ENCODE measurements at regions not wholly inside any gene's neighbourhood (a gene's known extent, or its start where the extent isn't known, plus 50 kb on each side); places are given as distances from the start of the nearest gene placed in this dataset.

DNA sequence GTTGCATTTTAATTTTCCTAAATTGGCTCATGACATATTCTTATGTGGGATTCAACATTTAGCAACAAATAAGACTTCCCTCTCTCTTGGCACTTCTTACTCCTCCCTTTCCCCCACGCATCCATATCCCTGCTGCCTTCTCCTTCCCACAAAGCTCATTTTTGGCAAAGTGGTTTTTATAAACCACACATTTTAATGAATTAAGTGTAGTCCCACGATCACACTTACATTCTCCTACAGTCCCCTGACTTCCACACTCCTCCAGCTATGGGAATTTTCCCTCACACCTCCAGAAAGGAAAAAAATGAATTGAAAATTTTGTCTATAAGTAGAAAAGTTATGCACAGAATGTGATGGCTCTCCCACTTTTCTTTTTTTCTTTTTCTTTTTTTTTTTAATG lies 345.0 kb downstream of the CD83 start:
- TF ChIP-seq, protein P1, sequence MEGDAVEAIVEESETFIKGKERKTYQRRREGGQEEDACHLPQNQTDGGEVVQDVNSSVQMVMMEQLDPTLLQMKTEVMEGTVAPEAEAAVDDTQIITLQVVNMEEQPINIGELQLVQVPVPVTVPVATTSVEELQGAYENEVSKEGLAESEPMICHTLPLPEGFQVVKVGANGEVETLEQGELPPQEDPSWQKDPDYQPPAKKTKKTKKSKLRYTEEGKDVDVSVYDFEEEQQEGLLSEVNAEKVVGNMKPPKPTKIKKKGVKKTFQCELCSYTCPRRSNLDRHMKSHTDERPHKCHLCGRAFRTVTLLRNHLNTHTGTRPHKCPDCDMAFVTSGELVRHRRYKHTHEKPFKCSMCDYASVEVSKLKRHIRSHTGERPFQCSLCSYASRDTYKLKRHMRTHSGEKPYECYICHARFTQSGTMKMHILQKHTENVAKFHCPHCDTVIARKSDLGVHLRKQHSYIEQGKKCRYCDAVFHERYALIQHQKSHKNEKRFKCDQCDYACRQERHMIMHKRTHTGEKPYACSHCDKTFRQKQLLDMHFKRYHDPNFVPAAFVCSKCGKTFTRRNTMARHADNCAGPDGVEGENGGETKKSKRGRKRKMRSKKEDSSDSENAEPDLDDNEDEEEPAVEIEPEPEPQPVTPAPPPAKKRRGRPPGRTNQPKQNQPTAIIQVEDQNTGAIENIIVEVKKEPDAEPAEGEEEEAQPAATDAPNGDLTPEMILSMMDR (IDR thresholded peaks at IDR 0.05): no peak
- Histone ChIP-seq H3K27ac (no peak overlapping the region), H3K4me3 (no peak overlapping the region)
- no peak for DNase-seq (ENCODE audit: low spot score)

DNA sequence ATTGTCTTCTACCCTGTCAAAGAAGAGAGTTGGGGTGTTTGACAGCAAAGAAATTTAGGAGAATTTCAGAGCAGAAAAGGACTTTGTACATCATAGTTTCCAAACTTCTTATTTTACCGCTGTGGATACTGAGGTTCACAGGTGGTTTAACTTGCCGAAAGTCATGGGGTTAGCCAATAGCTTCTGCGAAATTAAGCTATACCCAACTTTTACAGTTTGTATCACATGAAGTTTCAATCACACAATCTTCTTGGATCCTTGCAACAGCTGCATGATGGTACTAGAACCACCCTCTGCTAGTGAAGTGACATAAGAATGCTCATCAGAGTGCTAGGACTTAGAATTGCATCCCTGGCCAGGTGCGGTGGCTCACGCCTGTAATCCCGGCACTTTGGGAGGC lies 345.5 kb downstream of the CD83 start:
- Histone ChIP-seq H3K4me3 (no peak overlapping the region), H3K27ac (no peak overlapping the region)
- TF ChIP-seq, protein P1 (IDR thresholded peaks at IDR 0.05): no peak

DNA sequence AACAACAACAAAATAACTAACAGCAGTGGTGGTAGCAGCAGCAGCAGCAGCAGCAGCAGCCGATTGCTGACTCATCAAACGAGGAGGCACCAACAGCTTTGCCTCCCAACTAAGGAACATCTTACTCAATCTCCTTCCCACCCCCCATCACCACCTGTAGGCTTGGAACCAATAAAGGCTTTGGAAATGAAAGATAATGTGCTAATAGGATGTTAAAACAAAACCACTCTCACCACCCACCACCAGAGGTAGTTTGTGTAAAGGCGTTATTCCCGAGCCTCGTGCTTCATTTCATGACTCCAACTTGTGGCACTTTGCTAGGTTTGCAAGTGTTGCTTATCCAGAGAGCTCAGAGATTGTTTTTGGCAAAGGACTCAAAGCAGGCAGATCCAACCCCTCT lies 346.5 kb downstream of the CD83 start:
- Histone ChIP-seq H3K4me3 (no peak overlapping the region), H3K27ac (no peak overlapping the region)
- TF ChIP-seq, protein P1 (IDR thresholded peaks at IDR 0.05): no peak
- no peak for DNase-seq (ENCODE audit: low spot score)

More for the DNA sequence above, 345.5 kb downstream of the CD83 start:
- DNase-seq (ENCODE audit: low spot score): no peak

DNA sequence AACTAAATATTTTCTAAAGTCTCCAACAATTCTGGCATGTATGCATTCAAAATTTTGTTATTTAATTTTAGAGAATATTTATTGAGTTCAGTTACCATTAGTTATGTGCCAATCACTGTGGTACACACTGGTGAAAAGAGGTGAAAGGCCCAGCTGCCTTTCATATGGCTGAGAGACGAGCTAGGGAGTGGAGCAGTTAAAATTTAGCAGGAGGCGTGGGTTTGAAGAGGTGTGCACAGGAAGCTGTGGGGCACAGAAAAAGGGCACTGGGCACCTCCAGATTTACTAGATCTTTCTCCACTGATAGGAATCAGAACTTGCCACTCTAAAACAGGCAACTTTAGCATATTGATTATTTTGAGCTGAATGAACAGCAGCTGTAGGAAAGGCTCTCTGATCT lies 347.1 kb downstream of the CD83 start:
- TF ChIP-seq, protein P1 (IDR thresholded peaks at IDR 0.05): no peak
- Histone ChIP-seq H3K27ac (no peak overlapping the region), H3K4me3 (no peak overlapping the region)
- DNase-seq (ENCODE audit: low spot score): no peak

DNA sequence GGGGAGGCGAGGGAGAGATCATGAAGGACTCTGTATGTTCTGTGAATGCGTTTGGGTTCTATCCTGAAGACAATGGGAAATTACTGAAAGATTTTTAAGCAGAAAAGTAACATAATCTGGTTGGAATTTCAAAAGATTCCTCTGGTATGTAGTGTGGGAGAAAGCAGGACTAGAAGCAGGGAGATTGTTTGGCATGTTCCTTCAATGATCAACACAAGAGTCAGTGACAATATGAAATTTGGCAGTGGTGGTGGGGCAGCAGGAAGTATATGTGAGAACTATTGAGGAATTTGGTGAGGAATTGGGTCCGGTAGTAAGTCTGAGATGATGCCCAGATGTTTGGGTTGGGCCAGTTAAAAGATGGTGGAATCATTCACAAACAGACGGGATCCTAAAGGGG lies 348.7 kb downstream of the CD83 start:
- TF ChIP-seq, protein P1 (IDR thresholded peaks at IDR 0.05): no peak
- no peak for DNase-seq (ENCODE audit: low spot score)

DNA sequence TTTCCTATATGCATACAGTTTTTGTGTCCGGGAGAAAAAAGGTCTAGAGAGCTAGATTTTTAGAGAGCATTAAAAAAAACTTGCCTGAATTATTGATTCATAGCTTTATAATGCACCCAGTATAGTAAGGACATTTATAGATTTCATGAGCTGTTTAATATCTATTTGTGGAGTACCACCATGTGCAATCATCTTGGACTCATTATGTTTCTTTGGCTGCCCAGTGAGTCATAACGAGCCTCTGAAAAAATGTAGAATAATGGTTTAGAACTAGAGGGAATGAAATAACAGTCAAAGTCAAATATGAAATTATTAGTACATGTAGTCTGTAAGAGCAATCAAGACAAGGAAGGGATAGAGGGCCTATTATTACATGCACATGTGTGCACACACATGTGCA lies 350.0 kb downstream of the CD83 start:
- Histone ChIP-seq H3K27ac (no peak overlapping the region), H3K4me3 (no peak overlapping the region)
- TF ChIP-seq, protein P1 (IDR thresholded peaks at IDR 0.05): no peak
- DNase-seq (ENCODE audit: low spot score): no peak

More for the DNA sequence above, 348.7 kb downstream of the CD83 start:
- H3K27ac ChIP-seq: no peak overlapping the region
- no peak overlapping the region for H3K4me3 ChIP-seq

DNA sequence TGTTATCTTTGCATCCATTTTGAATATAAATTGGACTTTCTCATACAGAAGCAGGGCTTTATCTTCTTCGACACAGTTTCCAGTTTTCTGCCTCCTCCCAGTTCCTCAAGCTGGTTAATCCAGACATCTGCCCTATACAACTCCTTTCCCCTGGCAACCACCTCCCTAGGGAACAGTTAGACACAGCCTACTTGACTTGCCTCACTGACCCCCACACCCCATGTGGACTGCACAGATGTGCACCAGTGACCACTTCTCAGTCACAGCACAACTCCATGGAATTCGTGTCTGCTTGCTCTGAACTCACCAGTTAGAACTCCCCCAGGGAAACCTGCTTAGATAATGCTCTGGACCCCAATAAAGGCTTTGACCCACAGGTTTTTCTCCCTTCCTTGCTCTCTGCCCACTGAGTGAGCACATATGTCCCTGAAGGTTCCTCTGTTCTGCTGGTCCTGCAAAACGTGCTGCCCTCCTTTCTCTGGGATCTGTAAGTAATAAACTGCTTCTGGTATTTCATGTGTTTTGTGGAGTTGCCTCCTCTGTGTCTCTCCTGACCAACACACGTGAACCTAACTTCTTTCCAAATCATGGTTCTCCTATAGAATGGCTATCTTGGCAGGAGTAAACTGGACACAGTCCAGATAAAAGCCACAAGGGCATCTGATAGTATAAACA lies 351.2 kb downstream of the CD83 start:
- DNase-seq (ENCODE audit: low spot score): no peak
- TF ChIP-seq, protein P1 (IDR thresholded peaks at IDR 0.05): no peak
- no peak overlapping the region for H3K4me3 ChIP-seq
- H3K27ac ChIP-seq: no peak overlapping the region

Data from coronary artery (tissue), 2 donors.